OCI-LY3 (cell line): ENCODE measurements at regions not wholly inside any gene's neighbourhood (a gene's known extent, or its start where the extent isn't known, plus 50 kb on each side); places are given as distances from the start of the nearest gene placed in this dataset.

Source experiments
- H2AFZ ChIP-seq: fragments of 200-600, 300-600 bp; shearing (Covaris generic); 2 replicates; pipeline ENCODE4 v1.6.0; 2014; ENCODE audit warnings: antibody characterized with exemption, low read depth, low read length
- H3K27ac ChIP-seq: fragments of 200-600, 300-600 bp; sonication (generic); 2 replicates; pipeline ENCODE4 v1.5.1; 2014; ENCODE audit warnings: mild to moderate bottlenecking, low read length, moderate library complexity, mixed read lengths
- H3K27me3 ChIP-seq: fragments of 200-600, 300-600 bp; sonication (generic); 2 replicates; pipeline ENCODE4 v1.6.1; 2014; ENCODE audit warnings: low read depth, low read length, mixed read lengths
- H3K36me3 ChIP-seq: fragments of 200-600, 300-600 bp; sonication (generic); replicated peaks from 2 replicates; pipeline ENCODE3; 2014; ENCODE audit warnings: low read depth, low read length, mixed read lengths
- H3K4me1 ChIP-seq: fragments of 300-600, 200-600 bp; sonication (generic); 2 replicates; pipeline ENCODE4 v1.6.1; 2014; ENCODE audit warnings: low read length, mixed read lengths
- H3K4me2 ChIP-seq: fragments of 200-600, 300-600 bp; sonication (generic); 2 replicates; pipeline ENCODE4 v1.6.1; 2014; ENCODE audit warnings: low read length, mixed read lengths
- H3K4me3 ChIP-seq: fragments of 300-600, 200-600 bp; sonication (generic); 2 replicates; pipeline ENCODE4 v1.5.1; 2014; ENCODE audit warnings: antibody characterized with exemption, mild to moderate bottlenecking, low read length, moderate library complexity
- H3K79me2 ChIP-seq: fragments of 300-600, 200-600 bp; shearing (Covaris generic); 2 replicates; pipeline ENCODE4 v1.6.1; 2014; ENCODE audit warnings: mild to moderate bottlenecking, low read length, mixed read lengths
- H3K9ac ChIP-seq: fragments of 300-600, 200-600 bp; shearing (Covaris generic); 2 replicates; pipeline ENCODE4 v1.6.0; 2014; ENCODE audit warnings: mild to moderate bottlenecking, low read length, moderate library complexity
- H3K9me3 ChIP-seq: fragments of 200-600, 300-600 bp; shearing (Covaris generic); 2 replicates; pipeline ENCODE4 v1.6.1; 2014; ENCODE audit warnings: low read length, mixed read lengths; ENCODE audit not compliant: insufficient read depth
- H4K20me1 ChIP-seq: fragments of 200-600, 300-600 bp; sonication (generic); 2 replicates; pipeline ENCODE4 v1.6.1; 2016; ENCODE audit warnings: low read length, mixed read lengths; ENCODE audit not compliant: insufficient read depth
- EZH2phosphoT487 ChIP-seq: fragments of 200-600 bp; shearing (Covaris generic); IDR thresholded peaks from 2 replicates; pipeline ENCODE4 v1.6.1; 2018; ENCODE audit warnings: antibody characterized with exemption, mixed run types, low read depth
- TF ChIP-seq, protein P1 (sequence below): fragments of 200-600, 300-600 bp; sonication (generic); IDR thresholded peaks from 2 replicates; pipeline ENCODE4 v1.5.1; 2014; ENCODE audit warnings: antibody characterized with exemption, low read length, low read depth

GRCh38 chr2:101568969-101569368 lies 94.1 kb upstream of the RFX8 start:
- TF ChIP-seq EZH2phosphoT487: no peak
- TF ChIP-seq, protein P1, sequence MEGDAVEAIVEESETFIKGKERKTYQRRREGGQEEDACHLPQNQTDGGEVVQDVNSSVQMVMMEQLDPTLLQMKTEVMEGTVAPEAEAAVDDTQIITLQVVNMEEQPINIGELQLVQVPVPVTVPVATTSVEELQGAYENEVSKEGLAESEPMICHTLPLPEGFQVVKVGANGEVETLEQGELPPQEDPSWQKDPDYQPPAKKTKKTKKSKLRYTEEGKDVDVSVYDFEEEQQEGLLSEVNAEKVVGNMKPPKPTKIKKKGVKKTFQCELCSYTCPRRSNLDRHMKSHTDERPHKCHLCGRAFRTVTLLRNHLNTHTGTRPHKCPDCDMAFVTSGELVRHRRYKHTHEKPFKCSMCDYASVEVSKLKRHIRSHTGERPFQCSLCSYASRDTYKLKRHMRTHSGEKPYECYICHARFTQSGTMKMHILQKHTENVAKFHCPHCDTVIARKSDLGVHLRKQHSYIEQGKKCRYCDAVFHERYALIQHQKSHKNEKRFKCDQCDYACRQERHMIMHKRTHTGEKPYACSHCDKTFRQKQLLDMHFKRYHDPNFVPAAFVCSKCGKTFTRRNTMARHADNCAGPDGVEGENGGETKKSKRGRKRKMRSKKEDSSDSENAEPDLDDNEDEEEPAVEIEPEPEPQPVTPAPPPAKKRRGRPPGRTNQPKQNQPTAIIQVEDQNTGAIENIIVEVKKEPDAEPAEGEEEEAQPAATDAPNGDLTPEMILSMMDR: no peak
- H4K20me1 ChIP-seq: no peaks in the 10 kb centered on the region
- no peak overlapping the region for H3K4me3 ChIP-seq
- H3K4me1 ChIP-seq: no peaks in the 10 kb centered on the region
- no peak overlapping the region for H3K4me2 ChIP-seq
- no peak overlapping the region for H3K9ac ChIP-seq
- H3K27ac ChIP-seq: no peak overlapping the region
- no peak overlapping the region for H2AFZ ChIP-seq
- H3K9me3 ChIP-seq: no peaks in the 10 kb centered on the region
- H3K27me3 ChIP-seq: peaks cover 18% of the 10 kb centered on the region
- H3K79me2 ChIP-seq: no peaks in the 10 kb centered on the region
- no peaks in the 10 kb centered on the region for H3K36me3 ChIP-seq

GRCh38 chr2:101566632-101567228 lies 91.8 kb upstream of the RFX8 start:
- Histone ChIP-seq H3K79me2 (no peaks in the 10 kb centered on the region), H4K20me1 (no peaks in the 10 kb centered on the region), H3K9me3 (no peaks in the 10 kb centered on the region), H3K4me3 (no peak overlapping the region), H3K27ac (no peak overlapping the region), H3K9ac (no peak overlapping the region), H3K27me3 (peaks cover 18% of the 10 kb centered on the region), H3K4me2 (no peak overlapping the region), H3K36me3 (no peaks in the 10 kb centered on the region), H2AFZ (no peak overlapping the region), H3K4me1 (no peaks in the 10 kb centered on the region)
- TF ChIP-seq, protein P1: no peak
- no peak for TF ChIP-seq EZH2phosphoT487

GRCh38 chr2:101563849-101564248 lies 88.9 kb upstream of the RFX8 start:
- no peak overlapping the region for H3K4me3 ChIP-seq
- H3K36me3 ChIP-seq: no peaks in the 10 kb centered on the region
- H3K79me2 ChIP-seq: no peaks in the 10 kb centered on the region
- no peak overlapping the region for H2AFZ ChIP-seq
- no peak overlapping the region for H3K4me2 ChIP-seq
- no peak for TF ChIP-seq EZH2phosphoT487
- TF ChIP-seq, protein P1: no peak
- no peaks in the 10 kb centered on the region for H3K9me3 ChIP-seq
- no peaks in the 10 kb centered on the region for H4K20me1 ChIP-seq
- no peaks in the 10 kb centered on the region for H3K4me1 ChIP-seq
- H3K27ac ChIP-seq: no peak overlapping the region
- no peak overlapping the region for H3K9ac ChIP-seq
- peaks cover 18% of the 10 kb centered on the region for H3K27me3 ChIP-seq

DNA sequence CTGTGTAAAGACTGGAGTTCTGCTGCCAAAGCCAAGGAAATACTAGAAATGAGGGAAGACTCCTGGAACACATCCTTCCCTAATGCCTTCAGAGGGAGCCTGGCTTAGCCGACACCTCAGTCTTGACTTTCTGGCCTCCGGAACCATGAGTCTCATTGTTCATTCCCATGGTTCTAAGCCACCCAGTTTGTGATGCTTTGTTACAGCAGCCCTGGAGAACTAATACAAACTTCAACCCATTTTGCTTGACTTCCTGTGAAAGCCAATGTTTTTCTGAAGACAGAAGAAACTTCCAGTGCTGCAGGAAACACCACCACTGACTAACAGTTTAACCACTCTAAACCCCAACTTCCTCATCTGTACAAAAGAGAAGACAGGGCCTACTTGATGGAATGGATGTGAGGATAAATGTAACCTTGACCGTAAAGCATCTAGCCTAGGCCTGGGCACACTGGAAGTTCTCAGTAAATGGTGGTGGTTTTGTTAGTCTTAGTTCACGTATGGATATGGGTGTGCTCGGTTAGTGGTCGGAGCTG lies 85.9 kb upstream of the RFX8 start:
- no peaks in the 10 kb centered on the region for H3K36me3 ChIP-seq
- no peak overlapping the region for H3K4me3 ChIP-seq
- no peaks in the 10 kb centered on the region for H4K20me1 ChIP-seq
- no peak overlapping the region for H3K4me2 ChIP-seq
- TF ChIP-seq, protein P1: no peak
- no peak for TF ChIP-seq EZH2phosphoT487
- peaks cover 11% of the 10 kb centered on the region for H3K27me3 ChIP-seq
- H3K9ac ChIP-seq: no peak overlapping the region
- no peaks in the 10 kb centered on the region for H3K79me2 ChIP-seq
- no peaks in the 10 kb centered on the region for H3K4me1 ChIP-seq
- H3K9me3 ChIP-seq: no peaks in the 10 kb centered on the region
- no peak overlapping the region for H2AFZ ChIP-seq
- H3K27ac ChIP-seq: no peak overlapping the region
